H9 (cell line): ENCODE measurements at regions not wholly inside any gene's neighbourhood (a gene's known extent, or its start where the extent isn't known, plus 50 kb on each side); places are given as distances from the start of the nearest gene placed in this dataset.

Source experiments
- DNase-seq: peaks from one replicate; pipeline ENCODE4 v3.0.0-alpha.2; 2017
- H2AFZ ChIP-seq: one replicate; pipeline ENCODE4 v1.6.1; 2013; ENCODE audit warnings: mild to moderate bottlenecking, low read length, control low read depth, moderate library complexity
- H2AK5ac ChIP-seq: 2 replicates; pipeline ENCODE4 v1.6.1; 2013; ENCODE audit warnings: low read length, control low read depth, mixed read lengths; ENCODE audit not compliant: insufficient read length
- H2BK120ac ChIP-seq: one replicate; pipeline ENCODE4 v1.6.1; 2013; ENCODE audit warnings: low read depth, mild to moderate bottlenecking, low read length, control low read depth, inconsistent platforms; ENCODE audit not compliant: poor library complexity, severe bottlenecking
- H2BK12ac ChIP-seq: 2 replicates; pipeline ENCODE4 v1.6.1; 2013; ENCODE audit warnings: low read length, control low read depth, mixed read lengths, low read depth; ENCODE audit not compliant: insufficient read length
- H2BK15ac ChIP-seq: 2 replicates; pipeline ENCODE4 v1.6.1; 2013; ENCODE audit warnings: low read depth, low read length, control low read depth
- H2BK20ac ChIP-seq: one replicate; pipeline ENCODE4 v1.6.1; 2013; ENCODE audit warnings: low read depth, mild to moderate bottlenecking, low read length, control low read depth, inconsistent platforms; ENCODE audit not compliant: poor library complexity, severe bottlenecking
- H2BK5ac ChIP-seq: 2 replicates; pipeline ENCODE4 v1.6.1; 2013; ENCODE audit warnings: low read length, control low read depth, mixed read lengths; ENCODE audit not compliant: insufficient read length
- H3K14ac ChIP-seq: 2 replicates; pipeline ENCODE4 v1.6.1; 2013; ENCODE audit warnings: low read length, control low read depth; ENCODE audit not compliant: insufficient read depth
- H3K18ac ChIP-seq: 2 replicates; pipeline ENCODE4 v1.6.1; 2013; ENCODE audit warnings: low read depth, mild to moderate bottlenecking, mixed read lengths, low read length, control low read depth; ENCODE audit not compliant: insufficient read length
- H3K23ac ChIP-seq: 2 replicates; pipeline ENCODE4 v1.6.1; 2013; ENCODE audit warnings: low read length, control low read depth, mixed read lengths, low read depth; ENCODE audit not compliant: insufficient read length
- H3K23me2 ChIP-seq: 2 replicates; pipeline ENCODE4 v1.6.1; 2013; ENCODE audit warnings: low read depth, mild to moderate bottlenecking, mixed read lengths, low read length, control low read depth; ENCODE audit not compliant: insufficient read length, poor library complexity, severe bottlenecking
- H3K27ac ChIP-seq: 2 replicates; pipeline ENCODE4 v1.5.1; 2013; ENCODE audit warnings: low read length, control low read depth, mixed read lengths, low read depth; ENCODE audit not compliant: insufficient read length
- H3K27me3 ChIP-seq: 2 replicates; pipeline ENCODE4 v1.6.1; 2013; ENCODE audit warnings: low read length, control low read depth, inconsistent platforms; ENCODE audit not compliant: insufficient read depth
- H3K4ac ChIP-seq: 2 replicates; pipeline ENCODE4 v1.6.1; 2013; ENCODE audit warnings: low read depth, mild to moderate bottlenecking, control low read depth, inconsistent platforms, low read length, moderate library complexity
- H3K4me1 ChIP-seq: 2 replicates; pipeline ENCODE4 v1.6.1; 2013; ENCODE audit warnings: low read length, control low read depth, inconsistent platforms; ENCODE audit not compliant: insufficient read depth
- H3K4me2 ChIP-seq: 2 replicates; pipeline ENCODE4 v1.6.1; 2013; ENCODE audit warnings: low read length, control low read depth, mixed read lengths; ENCODE audit not compliant: insufficient read length, insufficient read depth
- H3K56ac ChIP-seq: 2 replicates; pipeline ENCODE4 v1.6.1; 2013; ENCODE audit warnings: low read depth, mild to moderate bottlenecking, mixed read lengths, low read length, control low read depth; ENCODE audit not compliant: insufficient read length
- H3K79me1 ChIP-seq: 2 replicates; pipeline ENCODE4 v1.6.1; 2013; ENCODE audit warnings: low read depth, mild to moderate bottlenecking, moderate library complexity, low read length, control low read depth, inconsistent platforms; ENCODE audit not compliant: insufficient read depth, poor library complexity, severe bottlenecking
- H3K79me2 ChIP-seq: 2 replicates; pipeline ENCODE4 v1.6.1; 2013; ENCODE audit warnings: low read length, control low read depth, inconsistent platforms; ENCODE audit not compliant: insufficient read depth
- H3K9ac ChIP-seq: 2 replicates; pipeline ENCODE4 v1.6.1; 2013; ENCODE audit warnings: low read length, control low read depth, mixed read lengths; ENCODE audit not compliant: insufficient read length; ENCODE audit errors: extremely low read depth
- H3K9me3 ChIP-seq: one replicate; pipeline ENCODE4 v1.6.1; 2013; ENCODE audit warnings: low read depth, low read length, inconsistent platforms; ENCODE audit not compliant: control insufficient read depth
- H3T11ph ChIP-seq: one replicate; pipeline ENCODE4 v1.6.1; 2013; ENCODE audit warnings: mild to moderate bottlenecking, low read length, control low read depth, inconsistent platforms
- H4K20me1 ChIP-seq: one replicate; pipeline ENCODE4 v1.6.1; 2013; ENCODE audit not compliant: control insufficient read depth, insufficient read length, insufficient read depth
- H4K5ac ChIP-seq: 2 replicates; pipeline ENCODE4 v1.6.1; 2013; ENCODE audit warnings: low read depth, mild to moderate bottlenecking, mixed read lengths, low read length, control low read depth; ENCODE audit not compliant: insufficient read length
- H4K8ac ChIP-seq: replicated peaks from 2 replicates; pipeline ENCODE4 v1.6.1; 2013; ENCODE audit warnings: low read length, control low read depth, mixed read lengths, low read depth; ENCODE audit not compliant: insufficient read length
- H4K91ac ChIP-seq: 2 replicates; pipeline ENCODE4 v1.6.1; 2013; ENCODE audit warnings: low read depth, mild to moderate bottlenecking, moderate library complexity, mixed read lengths, low read length, control low read depth; ENCODE audit not compliant: insufficient read length
- H3K27ac Mint-ChIP-seq, 3 experiments: 2 replicates in 2 of 3; 3 replicates in 1 of 3; pipeline ENCODE4 v1.8.0; 2020 to 2021; ENCODE audit warnings: mixed read lengths in 3 of 3, mild to moderate bottlenecking in 1 of 3, moderate library complexity in 1 of 3
- H3K27me3 Mint-ChIP-seq: 2 replicates; pipeline ENCODE4 v1.8.0; 2021; ENCODE audit warnings: low read depth, mild to moderate bottlenecking, moderate library complexity, mixed read lengths
- H3K36me3 Mint-ChIP-seq, 3 experiments: 2 replicates in 2 of 3; 3 replicates in 1 of 3; pipeline ENCODE4 v1.8.0; 2020 to 2021; ENCODE audit warnings: low read depth in 3 of 3, mixed read lengths in 3 of 3; ENCODE audit not compliant: insufficient read depth in 1 of 3
- H3K4me1 Mint-ChIP-seq, 2 experiments: 2 replicates each; pipeline ENCODE4 v1.8.0; 2020; ENCODE audit warnings: mixed read lengths in 2 of 2
- H3K4me3 Mint-ChIP-seq, 2 experiments: 2 replicates in 1 of 2; 3 replicates in 1 of 2; pipeline ENCODE4 v1.8.0; 2020 to 2021; ENCODE audit warnings: mild to moderate bottlenecking in 2 of 2, mixed read lengths in 2 of 2, moderate library complexity in 1 of 2
- H3K9me3 Mint-ChIP-seq, 2 experiments: 2 replicates in 1 of 2; 3 replicates in 1 of 2; pipeline ENCODE4 v1.8.0; 2020; ENCODE audit warnings: mild to moderate bottlenecking in 2 of 2, mixed read lengths in 2 of 2, moderate library complexity in 1 of 2
- WGBS: extraction: QIAGEN DNeasy Blood & Tissue Kit; methylation state at CpG from one replicate; pipeline ENCODE4 v1.1.7; 2013; ENCODE audit warnings: missing lambda C conversion rate, low lambda C conversion rate, mixed read lengths; ENCODE audit not compliant: insufficient read length; ENCODE audit errors: extremely low coverage; 5-methylcytosine and 5-hydroxymethylcytosine counted together
- TF ChIP-seq, protein P1 (sequence below): fragments of 200-600 bp; sonication (generic); conservative IDR thresholded peaks from 3 replicates; pipeline ENCODE4 v1.8.0; 2021; ENCODE audit warnings: antibody characterized with exemption, mild to moderate bottlenecking

DNA sequence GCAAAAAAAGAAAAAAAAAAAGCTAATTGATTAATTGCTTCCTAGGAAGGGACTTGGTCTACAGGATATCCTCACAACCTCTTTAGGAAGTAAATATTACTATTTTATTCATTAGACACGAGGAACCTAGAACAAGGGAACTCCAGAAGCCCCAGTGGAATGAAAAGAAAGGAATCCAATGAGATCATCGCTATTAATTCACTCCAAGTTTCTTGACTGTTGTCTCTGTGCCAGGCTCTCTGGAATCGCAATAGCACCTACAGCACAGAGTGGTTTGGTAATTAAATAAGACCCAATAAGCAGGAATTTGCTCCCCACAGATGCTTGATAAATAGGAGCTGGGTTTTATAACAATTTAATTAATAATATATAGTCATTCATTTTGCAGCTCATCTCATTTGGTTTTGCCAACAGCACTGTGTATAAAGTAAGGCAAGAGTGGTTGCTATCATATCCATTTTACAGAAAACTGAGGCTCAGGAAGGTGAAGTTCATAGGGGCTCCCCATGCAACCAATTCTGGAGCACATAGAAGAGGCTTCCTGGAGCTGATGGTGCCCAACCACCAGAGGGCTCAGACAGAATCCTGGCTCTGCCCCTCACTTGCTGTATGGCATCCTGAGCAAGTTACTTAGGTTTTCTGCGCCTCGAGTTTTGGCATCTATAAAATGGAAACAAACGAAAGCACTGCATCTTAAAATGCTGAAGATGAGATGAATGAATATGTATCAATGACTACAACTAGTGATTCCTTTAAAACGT, 420.2 kb downstream of the MED13L start:
- no peaks in the 10 kb centered on the region for H3K36me3 Mint-ChIP-seq

More for the DNA sequence above, 420.2 kb downstream of the MED13L start:
- no peaks in the 10 kb centered on the region for H3K9me3 ChIP-seq
- H4K91ac ChIP-seq = no peak overlapping the region
- H3K4ac ChIP-seq = no peak overlapping the region
- no peak overlapping the region for H3K56ac ChIP-seq
- H2BK12ac ChIP-seq = no peak overlapping the region
- H2BK5ac ChIP-seq = no peak overlapping the region
- no peak overlapping the region for H3K18ac ChIP-seq
- no peaks in the 10 kb centered on the region for H3K79me2 ChIP-seq
- no peak overlapping the region for H2BK20ac ChIP-seq
- H4K20me1 ChIP-seq = no peaks in the 10 kb centered on the region
- H3K4me1 Mint-ChIP-seq = peaks cover 6 to 8% of the 10 kb centered on the region in 2 experiments
- no peaks in the 10 kb centered on the region for H3K27me3 ChIP-seq
- no peak overlapping the region for H2AFZ ChIP-seq
- no peaks in the 10 kb centered on the region for H3K9me3 Mint-ChIP-seq
- no peak overlapping the region for H3K23ac ChIP-seq
- no peak overlapping the region for H3K9ac ChIP-seq
- H3K79me1 ChIP-seq = no peaks in the 10 kb centered on the region
- H2BK15ac ChIP-seq = no peak overlapping the region
- no peak overlapping the region for H3T11ph ChIP-seq
- no peak overlapping the region for H3K4me3 Mint-ChIP-seq
- H3K23me2 ChIP-seq = no peaks in the 10 kb centered on the region
- WGBS = no CpG with 5 or more reads among the region's 7 CpGs
- H3K27ac ChIP-seq = no peak overlapping the region
- peaks cover 4% of the 10 kb centered on the region for H3K27me3 Mint-ChIP-seq
- no peak overlapping the region for H2BK120ac ChIP-seq
- no peak overlapping the region for H3K14ac ChIP-seq
- no peak overlapping the region for H4K8ac ChIP-seq
- TF ChIP-seq, protein P1, sequence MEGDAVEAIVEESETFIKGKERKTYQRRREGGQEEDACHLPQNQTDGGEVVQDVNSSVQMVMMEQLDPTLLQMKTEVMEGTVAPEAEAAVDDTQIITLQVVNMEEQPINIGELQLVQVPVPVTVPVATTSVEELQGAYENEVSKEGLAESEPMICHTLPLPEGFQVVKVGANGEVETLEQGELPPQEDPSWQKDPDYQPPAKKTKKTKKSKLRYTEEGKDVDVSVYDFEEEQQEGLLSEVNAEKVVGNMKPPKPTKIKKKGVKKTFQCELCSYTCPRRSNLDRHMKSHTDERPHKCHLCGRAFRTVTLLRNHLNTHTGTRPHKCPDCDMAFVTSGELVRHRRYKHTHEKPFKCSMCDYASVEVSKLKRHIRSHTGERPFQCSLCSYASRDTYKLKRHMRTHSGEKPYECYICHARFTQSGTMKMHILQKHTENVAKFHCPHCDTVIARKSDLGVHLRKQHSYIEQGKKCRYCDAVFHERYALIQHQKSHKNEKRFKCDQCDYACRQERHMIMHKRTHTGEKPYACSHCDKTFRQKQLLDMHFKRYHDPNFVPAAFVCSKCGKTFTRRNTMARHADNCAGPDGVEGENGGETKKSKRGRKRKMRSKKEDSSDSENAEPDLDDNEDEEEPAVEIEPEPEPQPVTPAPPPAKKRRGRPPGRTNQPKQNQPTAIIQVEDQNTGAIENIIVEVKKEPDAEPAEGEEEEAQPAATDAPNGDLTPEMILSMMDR = peak; percentile 57
- H3K4me1 ChIP-seq = no peaks in the 10 kb centered on the region; the same call in 1 of the 2 replicates
- H3K27ac Mint-ChIP-seq = no peak overlapping the region
- no peak overlapping the region for H4K5ac ChIP-seq
- no peak for DNase-seq
- no peak overlapping the region for H3K4me2 ChIP-seq
- no peak overlapping the region for H2AK5ac ChIP-seq
